Testis (tissue), 2 donors: ENCODE measurements at regions not wholly inside any gene's neighbourhood (a gene's known extent, or its start where the extent isn't known, plus 50 kb on each side); places are given as distances from the start of the nearest gene placed in this dataset.

ENCODE experiments used
- CTCF ChIP-seq, 3 experiments: fragments of 450-650 bp in 2 of 3; fragments of 200-600 bp in 1 of 3; sonication (generic) in 1 of 3; IDR thresholded peaks; one replicate each; pipeline ENCODE4 v1.5.1; 2016 to 2019; ENCODE audit warnings: antibody characterized with exemption in 3 of 3, mild to moderate bottlenecking in 2 of 3, moderate library complexity in 1 of 3
- POLR2A ChIP-seq: fragments of 450-650 bp; IDR thresholded peaks from one replicate; pipeline ENCODE4 v1.6.1; 2017; ENCODE audit warnings: antibody characterized with exemption, mild to moderate bottlenecking, moderate library complexity

DNA sequence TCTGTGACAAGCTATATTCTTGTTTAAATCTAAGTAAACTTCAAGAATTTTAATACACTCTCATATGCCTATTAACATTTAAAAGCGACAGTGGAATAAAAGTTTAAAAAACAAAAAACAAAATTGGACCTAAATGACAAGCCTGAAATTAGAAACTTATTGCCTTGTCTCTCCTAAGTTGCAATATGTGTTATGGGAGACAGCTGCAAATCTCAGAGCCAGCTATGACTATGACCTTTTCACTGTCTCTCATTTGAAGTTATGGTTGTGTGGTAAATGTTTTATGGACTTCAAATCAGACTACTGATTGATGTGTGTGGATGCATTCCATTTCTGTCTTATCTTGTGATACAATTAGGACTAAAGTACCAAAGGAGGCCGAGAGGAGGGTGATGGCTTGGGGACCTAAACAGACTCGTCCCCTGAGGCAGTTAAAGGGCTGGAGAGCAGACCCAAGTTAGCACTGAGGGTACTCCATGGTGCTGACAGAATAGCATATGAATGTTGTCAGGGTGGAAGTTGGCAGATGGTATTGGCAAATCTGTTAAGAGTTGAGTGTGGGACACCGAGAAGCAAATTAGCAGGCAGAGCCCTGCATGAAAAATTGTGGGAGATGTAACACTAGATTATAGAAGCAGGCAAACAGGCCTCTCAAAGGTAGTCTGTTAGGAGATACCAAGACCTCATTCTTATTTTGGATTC is 930.1 kb upstream of the MAN1A1 start:
- TF ChIP-seq CTCF (IDR thresholded peaks at IDR 0.05) (no peak), POLR2A (no peak)
